Upper lobe of left lung (tissue), 6 donors: ENCODE measurements at regions not wholly inside any gene's neighbourhood (a gene's known extent, or its start where the extent isn't known, plus 50 kb on each side); places are given as distances from the start of the nearest gene placed in this dataset.

Experiments
- ATAC-seq, 2 donors: fragments of 200-7000 bp; cut with Tn5 transposase; one replicate each; pipeline ENCODE4 v1.9.1; 2022; ENCODE audit warnings: mild to moderate bottlenecking in 2 of 2, moderate library complexity in 2 of 2; ENCODE audit not compliant: low FRiP score in 2 of 2
- DNase-seq, 2 donors: peaks; one replicate each; pipeline ENCODE4 v3.0.0-alpha.2; 2019 to 2020
- H3K27ac ChIP-seq, 4 donors: fragments of 200-600 bp; sonication (generic); one replicate each; pipeline ENCODE4 v1.5.1; 2016 to 2019
- H3K27me3 ChIP-seq, 4 donors: fragments of 200-600 bp; sonication (generic); one replicate each; pipeline ENCODE4 v1.5.1; 2017 to 2019
- H3K36me3 ChIP-seq, 4 donors: fragments of 200-600 bp; sonication (generic); one replicate each; pipeline ENCODE4 v1.5.1; 2016 to 2019
- H3K4me1 ChIP-seq, 4 donors: fragments of 200-600 bp; sonication (generic); one replicate each; pipeline ENCODE4 v1.5.1; 2018 to 2019
- H3K4me3 ChIP-seq, 4 donors: fragments of 200-600 bp; sonication (generic); one replicate each; pipeline ENCODE4 v1.5.1; 2017 to 2019; ENCODE audit warnings: mild to moderate bottlenecking in 2 of 4, moderate library complexity in 1 of 4
- H3K9me3 ChIP-seq, 4 donors: fragments of 200-600 bp; sonication (generic); one replicate each; pipeline ENCODE4 v1.5.1; 2018 to 2019
- CTCF ChIP-seq, 6 experiments: fragments of 450-650 bp in 4 of 6; fragments of 200-600 bp in 2 of 6; sonication (generic) in 2 of 6; IDR thresholded peaks; one replicate each; pipeline ENCODE4 v1.5.1; 2016 to 2019; ENCODE audit warnings: antibody characterized with exemption in 6 of 6
- EP300 ChIP-seq, 4 donors: sonication (generic); formaldehyde crosslinking; IDR thresholded peaks; one replicate each; pipeline ENCODE4 v1.5.1; 2017; ENCODE audit warnings: antibody characterized with exemption in 4 of 4, control low read depth in 2 of 4
- POLR2A ChIP-seq, 4 donors: fragments of 450-650 bp; IDR thresholded peaks; one replicate each; pipeline ENCODE4 v1.5.1; 2016 to 2017; ENCODE audit warnings: antibody characterized with exemption in 4 of 4, mild to moderate bottlenecking in 2 of 4
- POLR2AphosphoS5 ChIP-seq, 2 donors: sonication (generic); formaldehyde crosslinking; IDR thresholded peaks; one replicate each; pipeline ENCODE4 v1.5.1; 2017; ENCODE audit warnings: antibody characterized with exemption in 2 of 2
- WGBS, 2 donors: methylation state at CpG; one replicate each; pipeline ENCODE4 v1.1.5; 2017 to 2018; 5-methylcytosine and 5-hydroxymethylcytosine counted together
- donor health status: DM: no; HTN: no; CAD: no; lungs with moderate emphysema.
- donor health status: DM: no; HTN: yes; CAD: no; lungs with severe emphysema.

DNA sequence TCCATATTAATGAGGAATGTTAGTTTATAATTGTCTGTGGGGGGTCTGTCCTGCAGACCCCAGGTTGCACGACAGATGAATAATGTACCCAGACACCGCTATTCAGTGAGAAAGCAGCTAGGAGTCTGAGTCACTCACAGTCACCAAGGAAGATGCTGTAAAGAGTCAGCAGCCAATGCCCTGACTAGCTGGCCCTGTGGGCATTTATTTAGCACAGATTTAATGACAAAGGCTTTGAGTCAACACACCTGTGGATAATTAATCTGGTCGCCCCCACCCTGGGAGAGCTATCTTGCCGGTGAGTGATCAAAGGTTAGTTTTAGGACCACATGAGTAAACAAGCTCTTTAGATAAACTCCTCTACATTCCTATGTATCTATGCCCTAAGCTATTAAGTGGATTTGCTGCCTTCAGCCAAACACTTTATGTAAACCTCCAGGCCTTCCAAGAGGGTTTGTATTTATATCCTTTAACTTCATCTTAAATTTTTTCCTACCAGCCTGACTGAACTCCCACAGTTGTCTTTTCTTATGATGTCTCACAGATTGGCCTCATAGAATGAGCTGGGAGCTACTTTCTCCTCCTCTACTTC lies 180.0 kb upstream of the ADCY1 start:
- H3K4me1 ChIP-seq = no peaks in the 10 kb centered on the region
- H3K4me3 ChIP-seq = no peak overlapping the region
- DNase-seq = no peak
- H3K9me3 ChIP-seq = peaks cover 0 to 11% (median 2%) of the 10 kb centered on the region in 4 donors
- no peak overlapping the region for H3K27ac ChIP-seq
- H3K27me3 ChIP-seq = no peaks in the 10 kb centered on the region
- TF ChIP-seq EP300 (IDR thresholded peaks at IDR 0.05) (no peak), POLR2A (IDR thresholded peaks at IDR 0.05) (no peak), CTCF (IDR thresholded peaks at IDR 0.05) (no peak), POLR2AphosphoS5 (IDR thresholded peaks at IDR 0.05) (no peak)
- 71 to 72% methylated on average over 4 of the region's 4 CpGs for WGBS, 2 donors
- ATAC-seq = no peak
- no peaks in the 10 kb centered on the region for H3K36me3 ChIP-seq

DNA sequence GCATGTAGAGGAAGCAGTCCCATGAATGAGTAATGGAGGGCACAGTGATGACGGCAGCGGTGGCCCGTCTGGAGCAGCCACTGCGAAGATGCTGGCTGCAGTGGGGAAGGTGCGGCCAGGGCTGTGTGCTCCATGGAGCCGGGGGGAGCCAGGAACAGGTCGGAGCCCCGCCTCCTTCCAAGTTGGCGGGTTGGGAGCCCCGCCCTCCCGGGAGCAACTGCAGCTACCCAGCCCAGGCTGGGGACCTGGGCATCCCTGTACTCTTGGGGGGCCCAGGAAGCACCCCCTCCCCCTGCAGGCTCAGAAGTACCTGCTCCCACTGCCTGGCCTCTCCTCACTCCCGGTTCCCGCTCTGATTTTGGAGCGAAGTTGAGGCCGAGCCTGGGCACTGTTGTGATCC lies 175.1 kb upstream of the ADCY1 start:
- 85 to 95% methylated on average over 10 to 15 of the region's 15 CpGs for WGBS, 2 donors
- Histone ChIP-seq H3K27me3 (no peaks in the 10 kb centered on the region), H3K36me3 (no peaks in the 10 kb centered on the region), H3K9me3 (peaks cover 0 to 8% (median under 1%) of the 10 kb centered on the region in 4 donors), H3K4me1 (no peaks in the 10 kb centered on the region), H3K27ac (no peak overlapping the region), H3K4me3 (no peak overlapping the region)
- ATAC-seq = peak in 1 of 2 donors; percentile 8
- peak in 1 of 2 donors; percentile 66 for DNase-seq
- no peak for TF ChIP-seq CTCF (IDR thresholded peaks at IDR 0.05)
- no peak for TF ChIP-seq POLR2AphosphoS5 (IDR thresholded peaks at IDR 0.05)
- no peak for TF ChIP-seq EP300 (IDR thresholded peaks at IDR 0.05)
- no peak for TF ChIP-seq POLR2A (IDR thresholded peaks at IDR 0.05)

- H3K4me1 ChIP-seq = no peaks in the 10 kb centered on the region
- H3K27ac ChIP-seq = no peak overlapping the region
- H3K4me3 ChIP-seq = no peak overlapping the region
- whole genome bisulfite sequencing, 2 donors = 81 to 83% methylated on average over 4 to 7 of the region's 7 CpGs
- no peaks in the 10 kb centered on the region for H3K27me3 ChIP-seq
- no peak for DNase-seq
- no peak for ATAC-seq
- H3K36me3 ChIP-seq = no peaks in the 10 kb centered on the region
- TF ChIP-seq EP300 (IDR thresholded peaks at IDR 0.05) = no peak
- no peak for TF ChIP-seq POLR2AphosphoS5 (IDR thresholded peaks at IDR 0.05)
- no peak for TF ChIP-seq CTCF (IDR thresholded peaks at IDR 0.05)
- TF ChIP-seq POLR2A (IDR thresholded peaks at IDR 0.05) = no peak
- no peaks in the 10 kb centered on the region for H3K9me3 ChIP-seq
Measured at GRCh38 chr7:45400680-45401079, 173.5 kb upstream of the ADCY1 start.

DNA sequence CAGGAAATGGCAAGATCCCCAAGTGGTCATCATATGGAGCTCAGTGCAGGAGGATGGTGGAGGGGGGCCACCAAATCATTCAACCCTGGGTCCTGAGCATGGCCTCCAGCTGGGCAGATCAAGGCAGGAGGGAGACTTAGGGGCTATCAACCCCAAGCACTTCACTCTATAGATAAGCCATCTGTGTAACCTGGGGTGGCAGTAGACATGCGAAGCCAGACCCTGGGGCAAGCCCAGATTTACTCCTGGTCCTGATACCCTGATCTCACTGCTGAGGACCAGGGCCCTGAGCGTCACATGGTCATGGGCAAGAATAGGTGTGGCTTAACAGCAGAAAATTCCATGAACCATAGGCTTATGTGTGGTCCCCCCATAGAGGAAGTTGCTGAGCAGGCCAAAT lies 173.0 kb upstream of the ADCY1 start:
- Histone ChIP-seq H3K9me3 (no peaks in the 10 kb centered on the region), H3K4me1 (no peaks in the 10 kb centered on the region), H3K36me3 (no peaks in the 10 kb centered on the region), H3K27ac (no peak overlapping the region), H3K27me3 (no peaks in the 10 kb centered on the region), H3K4me3 (no peak overlapping the region)
- DNase-seq (no peak), ATAC-seq (no peak)
- 88 to 96% methylated on average over 2 of the region's 2 CpGs for WGBS, 2 donors
- no peak for TF ChIP-seq POLR2AphosphoS5 (IDR thresholded peaks at IDR 0.05)
- TF ChIP-seq EP300 (IDR thresholded peaks at IDR 0.05) = no peak
- TF ChIP-seq POLR2A (IDR thresholded peaks at IDR 0.05) = no peak
- no peak for TF ChIP-seq CTCF (IDR thresholded peaks at IDR 0.05)

DNA sequence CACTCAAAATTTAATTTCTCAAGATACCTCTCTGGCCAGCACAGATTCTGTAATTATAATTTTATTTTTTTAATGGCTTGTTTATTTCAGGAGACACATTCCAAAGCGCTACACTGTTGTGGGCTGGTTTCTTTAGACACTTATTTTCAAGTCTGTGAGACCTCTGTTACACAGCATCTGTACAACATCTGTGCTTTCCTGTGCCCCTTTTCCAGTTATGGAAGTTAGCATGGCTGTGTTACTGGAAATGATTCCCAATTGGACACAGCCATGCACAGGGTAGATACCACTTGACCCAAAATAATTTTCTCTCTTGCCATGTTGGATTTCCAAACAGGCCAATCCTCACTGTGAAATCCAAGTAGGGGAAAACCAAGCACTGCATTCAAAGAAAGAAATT lies 172.3 kb upstream of the ADCY1 start:
- DNase-seq = no peak
- Histone ChIP-seq H3K9me3 (no peaks in the 10 kb centered on the region), H3K4me1 (no peaks in the 10 kb centered on the region), H3K27ac (no peak overlapping the region), H3K27me3 (no peaks in the 10 kb centered on the region), H3K4me3 (no peak overlapping the region), H3K36me3 (no peaks in the 10 kb centered on the region)
- ATAC-seq = no peak
- TF ChIP-seq POLR2AphosphoS5 (IDR thresholded peaks at IDR 0.05) = no peak
- no peak for TF ChIP-seq POLR2A (IDR thresholded peaks at IDR 0.05)
- TF ChIP-seq CTCF (IDR thresholded peaks at IDR 0.05) = no peak
- no peak for TF ChIP-seq EP300 (IDR thresholded peaks at IDR 0.05)
- WGBS, 2 donors = 77 to 79% methylated on average over 1 of the region's 1 CpG
